Prostate gland (tissue), 2 donors: ENCODE measurements at regions not wholly inside any gene's neighbourhood (a gene's known extent, or its start where the extent isn't known, plus 50 kb on each side); places are given as distances from the start of the nearest gene placed in this dataset.

ENCODE experiments used
- DNase-seq: peaks from one replicate; pipeline ENCODE4 v3.0.0-alpha.2; 2019; ENCODE audit warnings: low spot score
- H3K27ac ChIP-seq, 2 donors: fragments of 200-600 bp; sonication (generic); 2 replicates each; pipeline ENCODE4 v1.5.1; 2017 to 2019
- H3K27me3 ChIP-seq: fragments of 200-600 bp; sonication (generic); replicated peaks from 2 replicates; pipeline ENCODE4 v1.5.1; 2019; ENCODE audit not compliant: insufficient read depth
- H3K36me3 ChIP-seq, 2 donors: fragments of 200-600 bp; sonication (generic); 1 replicate in 1 of 2; 2 replicates in 1 of 2; pipeline versions ENCODE4 v1.5.1 to v1.8.1; 2017 to 2019
- H3K4me1 ChIP-seq: fragments of 200-600 bp; sonication (generic); replicated peaks from 2 replicates; pipeline ENCODE4 v1.5.1; 2019
- H3K4me3 ChIP-seq, 2 donors: fragments of 200-600 bp; sonication (generic); 2 replicates each; pipeline ENCODE4 v1.5.1; 2017 to 2019
- H3K9me3 ChIP-seq: fragments of 200-600 bp; sonication (generic); 2 replicates; pipeline ENCODE4 v1.5.1; 2017
- POLR2A ChIP-seq: fragments of 450-650 bp; IDR thresholded peaks from one replicate; pipeline ENCODE4 v1.6.1; 2016; ENCODE audit warnings: antibody characterized with exemption, mild to moderate bottlenecking
- POLR2AphosphoS5 ChIP-seq: sonication (generic); formaldehyde crosslinking; IDR thresholded peaks from one replicate; pipeline ENCODE4 v1.6.1; 2017; ENCODE audit warnings: antibody characterized with exemption
- WGBS: methylation state at CpG from one replicate; pipeline ENCODE4 v1.1.5; 2018; 5-methylcytosine and 5-hydroxymethylcytosine counted together
- intact Hi-C: fragments of 100-400 bp; cut with DNase I; formaldehyde crosslinking; loops from one replicate; pipeline ENCODE4 v1.14.2; 2022
- TF ChIP-seq, protein P1 (sequence below), 4 experiments: fragments of 200-600 bp in 2 of 4; fragments of 450-650 bp in 2 of 4; sonication (generic) in 2 of 4; IDR thresholded peaks; 1 replicate in 3 of 4; 2 replicates in 1 of 4; pipeline ENCODE4 v1.5.1; 2016 to 2019; ENCODE audit warnings: antibody characterized with exemption in 4 of 4, mild to moderate bottlenecking in 2 of 4, moderate library complexity in 2 of 4

DNA sequence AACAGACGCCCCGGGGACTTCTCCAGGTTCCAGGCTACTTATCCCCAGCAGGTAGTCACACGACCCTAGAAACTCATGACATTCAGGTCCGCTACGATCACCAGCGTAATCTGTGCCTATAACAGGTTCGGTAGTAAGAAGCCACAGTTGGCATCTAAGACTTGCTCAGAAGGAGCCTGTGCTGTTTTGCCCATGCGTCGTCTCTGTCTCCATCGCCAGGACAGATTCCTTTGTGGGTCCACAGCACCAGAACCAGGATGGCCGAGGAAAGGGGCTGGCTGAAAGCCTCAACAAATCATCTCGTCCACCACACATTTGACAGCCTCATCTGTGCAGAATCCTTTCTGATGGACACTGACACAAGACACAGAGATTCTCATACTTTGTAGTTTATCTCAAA, 319.5 kb upstream of the AGA start:
- Histone ChIP-seq H3K36me3 (no peaks in the 10 kb centered on the region), H3K27ac (no peak overlapping the region), H3K9me3 (no peaks in the 10 kb centered on the region), H3K4me1 (no peaks in the 10 kb centered on the region), H3K27me3 (no peaks in the 10 kb centered on the region), H3K4me3 (no peak overlapping the region)
- WGBS: 81% methylated on average over 12 of the region's 12 CpGs
- TF ChIP-seq, protein P1, sequence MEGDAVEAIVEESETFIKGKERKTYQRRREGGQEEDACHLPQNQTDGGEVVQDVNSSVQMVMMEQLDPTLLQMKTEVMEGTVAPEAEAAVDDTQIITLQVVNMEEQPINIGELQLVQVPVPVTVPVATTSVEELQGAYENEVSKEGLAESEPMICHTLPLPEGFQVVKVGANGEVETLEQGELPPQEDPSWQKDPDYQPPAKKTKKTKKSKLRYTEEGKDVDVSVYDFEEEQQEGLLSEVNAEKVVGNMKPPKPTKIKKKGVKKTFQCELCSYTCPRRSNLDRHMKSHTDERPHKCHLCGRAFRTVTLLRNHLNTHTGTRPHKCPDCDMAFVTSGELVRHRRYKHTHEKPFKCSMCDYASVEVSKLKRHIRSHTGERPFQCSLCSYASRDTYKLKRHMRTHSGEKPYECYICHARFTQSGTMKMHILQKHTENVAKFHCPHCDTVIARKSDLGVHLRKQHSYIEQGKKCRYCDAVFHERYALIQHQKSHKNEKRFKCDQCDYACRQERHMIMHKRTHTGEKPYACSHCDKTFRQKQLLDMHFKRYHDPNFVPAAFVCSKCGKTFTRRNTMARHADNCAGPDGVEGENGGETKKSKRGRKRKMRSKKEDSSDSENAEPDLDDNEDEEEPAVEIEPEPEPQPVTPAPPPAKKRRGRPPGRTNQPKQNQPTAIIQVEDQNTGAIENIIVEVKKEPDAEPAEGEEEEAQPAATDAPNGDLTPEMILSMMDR (IDR thresholded peaks at IDR 0.05): no peak
- TF ChIP-seq POLR2A (no peak), POLR2AphosphoS5 (no peak)
- no peak for DNase-seq
- intact Hi-C loops: no loop called here

DNA sequence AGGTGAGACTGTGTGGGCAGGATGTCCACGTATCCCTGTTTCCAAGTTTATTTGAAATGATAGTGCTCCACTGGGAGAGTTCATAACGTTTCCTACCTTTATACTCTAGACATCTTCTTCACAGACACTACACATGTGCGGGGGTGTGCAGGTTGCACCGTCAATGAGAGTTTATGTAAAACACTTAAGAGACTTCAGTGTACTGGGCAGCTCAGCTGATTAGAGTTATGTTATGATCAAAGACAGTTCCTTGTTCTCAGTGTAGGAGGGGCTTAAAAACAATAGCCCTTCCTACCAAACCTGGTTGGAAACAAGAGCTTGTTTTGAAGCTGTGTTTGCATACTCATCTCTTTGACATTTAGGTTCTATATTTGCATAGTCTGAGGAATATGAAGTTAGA, 326.9 kb upstream of the AGA start:
- no peak for DNase-seq
- 68% methylated on average over 4 of the region's 4 CpGs for WGBS
- Histone ChIP-seq H3K4me3 (no peak overlapping the region), H3K4me1 (no peaks in the 10 kb centered on the region), H3K27me3 (no peaks in the 10 kb centered on the region), H3K9me3 (no peaks in the 10 kb centered on the region), H3K27ac (no peak overlapping the region), H3K36me3 (no peaks in the 10 kb centered on the region)
- TF ChIP-seq POLR2A: no peak
- TF ChIP-seq, protein P1 (IDR thresholded peaks at IDR 0.05): no peak
- TF ChIP-seq POLR2AphosphoS5: no peak
- intact Hi-C loops: no loop called here

DNA sequence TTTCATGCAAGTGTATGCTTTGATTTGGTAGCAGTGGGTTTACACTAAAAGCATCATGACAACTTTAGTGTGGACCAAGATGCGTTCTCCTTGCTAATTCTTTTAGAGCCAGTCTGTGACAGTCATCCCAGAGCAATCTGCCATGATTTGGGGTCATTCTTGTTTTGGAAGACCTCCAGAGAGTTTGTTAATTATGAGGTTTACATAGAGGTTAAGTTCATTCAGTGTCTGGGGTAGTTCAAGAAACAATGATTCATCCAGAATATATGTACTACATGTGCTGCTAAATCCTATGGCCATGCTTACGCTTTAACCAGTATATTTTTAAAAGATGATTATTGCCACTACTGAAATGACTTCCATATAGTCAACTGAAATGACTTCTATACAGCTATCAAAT, 328.5 kb upstream of the AGA start:
- intact Hi-C loops: no loop called here
- WGBS: 93% methylated on average over 2 of the region's 2 CpGs
- Histone ChIP-seq H3K4me1 (no peaks in the 10 kb centered on the region), H3K36me3 (no peaks in the 10 kb centered on the region), H3K27me3 (no peaks in the 10 kb centered on the region), H3K4me3 (no peak overlapping the region), H3K9me3 (no peaks in the 10 kb centered on the region), H3K27ac (no peak overlapping the region)
- DNase-seq: no peak
- TF ChIP-seq, protein P1 (IDR thresholded peaks at IDR 0.05): no peak
- no peak for TF ChIP-seq POLR2A
- TF ChIP-seq POLR2AphosphoS5: no peak

DNA sequence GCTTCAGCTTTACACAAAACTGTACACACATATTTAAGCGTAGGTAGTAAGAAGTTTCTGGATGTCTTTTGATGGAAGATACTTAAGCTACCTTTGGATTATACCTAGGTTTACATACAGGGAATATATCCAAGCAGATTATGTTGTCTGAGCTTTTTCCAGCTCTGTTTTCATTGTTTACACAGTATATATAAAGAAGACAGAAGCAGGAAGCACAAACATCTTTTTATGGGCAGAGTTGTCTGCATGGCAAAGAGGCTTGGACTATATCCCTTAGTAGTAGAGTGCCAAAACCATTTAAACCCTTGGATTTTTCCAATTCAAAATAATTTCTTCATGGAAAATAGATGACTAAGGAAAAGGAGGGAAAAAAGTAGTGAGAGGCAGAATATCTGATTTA, 329.4 kb upstream of the AGA start:
- Histone ChIP-seq H3K27me3 (no peaks in the 10 kb centered on the region), H3K36me3 (no peaks in the 10 kb centered on the region), H3K4me3 (no peak overlapping the region), H3K27ac (no peak overlapping the region), H3K4me1 (no peaks in the 10 kb centered on the region), H3K9me3 (no peaks in the 10 kb centered on the region)
- no peak for TF ChIP-seq POLR2A
- TF ChIP-seq, protein P1 (IDR thresholded peaks at IDR 0.05): no peak
- no peak for TF ChIP-seq POLR2AphosphoS5
- intact Hi-C loops: no loop called here
- DNase-seq: no peak
- 49% methylated on average over 1 of the region's 1 CpG for WGBS

DNA sequence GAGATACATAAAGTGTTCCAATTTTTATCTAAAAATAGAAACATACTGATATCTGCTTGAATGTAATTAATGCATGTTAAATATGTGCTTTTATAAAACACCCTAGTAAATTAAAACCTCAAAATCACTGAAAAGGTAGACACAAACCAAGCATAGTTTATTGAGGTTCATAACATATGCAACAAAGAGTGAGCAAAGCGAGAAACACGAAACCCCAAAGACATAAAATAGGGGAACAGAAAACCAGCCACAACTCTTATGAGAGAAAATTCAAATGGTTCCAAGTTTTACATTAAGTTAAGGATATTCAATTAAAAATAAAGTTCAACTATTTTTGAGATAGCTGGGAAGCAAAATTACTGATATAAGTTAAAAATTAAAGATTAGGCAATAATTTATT, 336.4 kb upstream of the AGA start:
- Histone ChIP-seq H3K27ac (no peak overlapping the region), H3K36me3 (no peaks in the 10 kb centered on the region), H3K4me3 (no peak overlapping the region), H3K9me3 (no peaks in the 10 kb centered on the region), H3K27me3 (no peaks in the 10 kb centered on the region), H3K4me1 (no peaks in the 10 kb centered on the region)
- TF ChIP-seq, protein P1 (IDR thresholded peaks at IDR 0.05): no peak
- no peak for TF ChIP-seq POLR2AphosphoS5
- TF ChIP-seq POLR2A: no peak
- DNase-seq: no peak
- 92% methylated on average over 2 of the region's 2 CpGs for WGBS
- intact Hi-C loops: no loop called here
